ENCODE measurements at regions not wholly inside any gene's neighbourhood (a gene's known extent, or its start where the extent isn't known, plus 50 kb on each side); places are given as distances from the start of the nearest gene placed in this dataset.
A peak's percentile ranks its signal among the peaks of the same experiment; 100 is the strongest.

DNA sequence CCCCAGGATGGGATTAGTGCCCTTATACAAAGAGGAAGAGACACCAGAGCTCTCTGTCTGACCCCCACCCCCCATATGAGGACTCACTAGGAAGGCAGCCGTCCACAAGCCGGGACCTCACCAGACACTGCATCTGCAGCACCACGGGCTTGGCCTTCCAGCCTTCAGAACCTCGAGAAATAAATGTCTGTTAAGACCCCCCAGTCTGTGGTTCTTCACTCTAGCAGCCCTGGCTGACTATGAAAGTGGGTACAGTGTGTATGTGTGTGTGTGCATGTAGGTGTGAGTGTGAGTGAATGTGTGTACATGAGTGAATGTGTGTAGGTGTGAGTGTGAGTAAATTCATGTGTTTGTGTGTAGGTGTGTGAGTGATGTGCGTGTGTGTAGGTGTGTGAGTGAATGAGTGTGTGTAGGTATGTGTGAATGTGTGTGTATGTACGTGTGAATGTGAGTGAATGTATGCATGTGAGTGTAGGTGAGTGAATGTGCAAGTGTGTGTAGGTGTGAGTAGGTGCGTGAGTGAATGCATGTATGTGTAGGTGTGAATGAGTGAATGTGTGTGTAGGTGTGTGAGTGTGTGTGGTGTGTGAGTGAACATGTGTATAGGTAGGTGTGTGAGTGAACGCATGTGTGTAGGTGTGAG lies 201.6 kb upstream of the ZNF536 start (continued):
- TF ChIP-seq, protein P1, sequence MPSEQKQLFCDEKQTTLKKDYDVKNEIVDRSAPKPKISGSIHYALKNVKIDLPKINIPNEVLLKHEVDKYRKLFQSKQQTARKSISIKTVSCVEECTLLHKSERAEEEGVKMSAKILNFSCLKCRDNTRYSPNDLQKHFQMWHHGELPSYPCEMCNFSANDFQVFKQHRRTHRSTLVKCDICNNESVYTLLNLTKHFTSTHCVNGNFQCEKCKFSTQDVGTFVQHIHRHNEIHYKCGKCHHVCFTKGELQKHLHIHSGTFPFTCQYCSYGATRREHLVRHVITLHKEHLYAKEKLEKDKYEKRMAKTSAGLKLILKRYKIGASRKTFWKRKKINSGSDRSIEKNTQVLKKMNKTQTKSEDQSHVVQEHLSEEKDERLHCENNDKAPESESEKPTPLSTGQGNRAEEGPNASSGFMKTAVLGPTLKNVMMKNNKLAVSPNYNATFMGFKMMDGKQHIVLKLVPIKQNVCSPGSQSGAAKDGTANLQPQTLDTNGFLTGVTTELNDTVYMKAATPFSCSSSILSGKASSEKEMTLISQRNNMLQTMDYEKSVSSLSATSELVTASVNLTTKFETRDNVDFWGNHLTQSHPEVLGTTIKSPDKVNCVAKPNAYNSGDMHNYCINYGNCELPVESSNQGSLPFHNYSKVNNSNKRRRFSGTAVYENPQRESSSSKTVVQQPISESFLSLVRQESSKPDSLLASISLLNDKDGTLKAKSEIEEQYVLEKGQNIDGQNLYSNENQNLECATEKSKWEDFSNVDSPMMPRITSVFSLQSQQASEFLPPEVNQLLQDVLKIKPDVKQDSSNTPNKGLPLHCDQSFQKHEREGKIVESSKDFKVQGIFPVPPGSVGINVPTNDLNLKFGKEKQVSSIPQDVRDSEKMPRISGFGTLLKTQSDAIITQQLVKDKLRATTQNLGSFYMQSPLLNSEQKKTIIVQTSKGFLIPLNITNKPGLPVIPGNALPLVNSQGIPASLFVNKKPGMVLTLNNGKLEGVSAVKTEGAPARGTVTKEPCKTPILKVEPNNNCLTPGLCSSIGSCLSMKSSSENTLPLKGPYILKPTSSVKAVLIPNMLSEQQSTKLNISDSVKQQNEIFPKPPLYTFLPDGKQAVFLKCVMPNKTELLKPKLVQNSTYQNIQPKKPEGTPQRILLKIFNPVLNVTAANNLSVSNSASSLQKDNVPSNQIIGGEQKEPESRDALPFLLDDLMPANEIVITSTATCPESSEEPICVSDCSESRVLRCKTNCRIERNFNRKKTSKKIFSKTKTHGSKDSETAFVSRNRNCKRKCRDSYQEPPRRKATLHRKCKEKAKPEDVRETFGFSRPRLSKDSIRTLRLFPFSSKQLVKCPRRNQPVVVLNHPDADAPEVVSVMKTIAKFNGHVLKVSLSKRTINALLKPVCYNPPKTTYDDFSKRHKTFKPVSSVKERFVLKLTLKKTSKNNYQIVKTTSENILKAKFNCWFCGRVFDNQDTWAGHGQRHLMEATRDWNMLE (tag by site-specific recombination; conservative IDR thresholded peaks at IDR 0.05; ENCODE audit: low read depth) = no peak
- peak; percentile 85 for TF ChIP-seq ZNF548 (tag by site-specific recombination; IDR thresholded peaks at IDR 0.05)
- peak; percentile 87; the same call in 1 of the 2 replicates for TF ChIP-seq ZNF514 (tag by site-specific recombination; IDR thresholded peaks at IDR 0.05)
- TF ChIP-seq ZSCAN30 (tag by site-specific recombination; IDR thresholded peaks at IDR 0.05) = no peak
- no peak for TF ChIP-seq ZBTB1 (tag by site-specific recombination; IDR thresholded peaks at IDR 0.05)
- no peak for TF ChIP-seq ZNF571 (tag by site-specific recombination; IDR thresholded peaks at IDR 0.05)
- no peak for TF ChIP-seq ZNF366 (tag by site-specific recombination; conservative IDR thresholded peaks at IDR 0.05)
- no peak for TF ChIP-seq GFI1B (tag by site-specific recombination; IDR thresholded peaks at IDR 0.05)
- no peak for TF ChIP-seq ZNF121 (tag by site-specific recombination; IDR thresholded peaks at IDR 0.05)
- TF ChIP-seq ZNF112 (tag by site-specific recombination; IDR thresholded peaks at IDR 0.05) = 0 out of 2 replicates have a peak, but pooled peaks have one; percentile 13

DNA sequence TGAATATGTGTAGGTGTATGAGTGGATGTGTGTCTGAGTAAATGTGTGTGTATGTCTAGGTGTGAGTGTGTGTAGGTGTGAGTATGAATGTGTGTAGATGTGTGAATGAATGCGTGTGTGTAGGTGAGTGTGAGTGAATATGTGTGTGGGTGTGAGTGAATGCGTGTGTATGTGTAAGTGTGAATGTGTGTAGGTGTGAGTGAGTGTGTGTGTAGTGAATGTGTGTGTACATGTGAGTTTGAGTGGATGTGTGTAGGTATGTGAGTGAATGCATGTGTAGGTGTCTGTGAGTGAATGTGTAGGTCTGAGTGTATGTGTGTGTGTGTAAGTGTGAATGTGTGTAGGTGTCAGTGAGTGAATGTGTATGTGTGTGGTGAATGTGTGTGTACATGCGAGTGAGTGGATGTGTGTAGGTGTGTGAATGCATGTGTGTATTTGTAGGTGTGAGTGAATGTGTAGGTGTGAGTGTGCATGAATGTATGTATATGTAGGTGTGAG lies 201.0 kb upstream of the ZNF536 start:
- CTCF ChIA-PET = no interaction called here
- POLR2A ChIA-PET = no interaction called here
- H3K36me3 ChIP-seq (ENCODE audit: control insufficient read depth in 2 of 2, insufficient read depth in 1 of 2, low read length in 2 of 2) = no peaks in the 10 kb centered on the region; a peak in 1 of 3 replicates
- H3K9me3 ChIP-seq (ENCODE audit: control insufficient read depth, insufficient read depth, low read depth, low read length) = no peaks in the 10 kb centered on the region
- no peaks in the 10 kb centered on the region for H3K4me1 ChIP-seq (ENCODE audit: control insufficient read depth, insufficient read depth, low read length)
- no peak overlapping the region for H3K27ac ChIP-seq (ENCODE audit: extremely low read depth, low read depth, low read length)
- H3K4me3 ChIP-seq (ENCODE audit: low read depth, low read length) = no peak overlapping the region
- TF ChIP-seq ZNF394 (tag by site-specific recombination; IDR thresholded peaks at IDR 0.05; ENCODE audit: borderline replicate concordance) = no peak
- TF ChIP-seq ZNF701 (tag by site-specific recombination; IDR thresholded peaks at IDR 0.05) = 0 out of 2 replicates have a peak, but pooled peaks have one; percentile 80
- no peak for TF ChIP-seq OVOL3 (tag by site-specific recombination; IDR thresholded peaks at IDR 0.05)
- no peak for TF ChIP-seq ZNF510 (tag by site-specific recombination; IDR thresholded peaks at IDR 0.05; ENCODE audit: insufficient replicate concordance)
- no peak for TF ChIP-seq TCF7L2 (IDR thresholded peaks at IDR 0.05; ENCODE audit: borderline replicate concordance, low read depth, low read length)
- TF ChIP-seq, protein P2, sequence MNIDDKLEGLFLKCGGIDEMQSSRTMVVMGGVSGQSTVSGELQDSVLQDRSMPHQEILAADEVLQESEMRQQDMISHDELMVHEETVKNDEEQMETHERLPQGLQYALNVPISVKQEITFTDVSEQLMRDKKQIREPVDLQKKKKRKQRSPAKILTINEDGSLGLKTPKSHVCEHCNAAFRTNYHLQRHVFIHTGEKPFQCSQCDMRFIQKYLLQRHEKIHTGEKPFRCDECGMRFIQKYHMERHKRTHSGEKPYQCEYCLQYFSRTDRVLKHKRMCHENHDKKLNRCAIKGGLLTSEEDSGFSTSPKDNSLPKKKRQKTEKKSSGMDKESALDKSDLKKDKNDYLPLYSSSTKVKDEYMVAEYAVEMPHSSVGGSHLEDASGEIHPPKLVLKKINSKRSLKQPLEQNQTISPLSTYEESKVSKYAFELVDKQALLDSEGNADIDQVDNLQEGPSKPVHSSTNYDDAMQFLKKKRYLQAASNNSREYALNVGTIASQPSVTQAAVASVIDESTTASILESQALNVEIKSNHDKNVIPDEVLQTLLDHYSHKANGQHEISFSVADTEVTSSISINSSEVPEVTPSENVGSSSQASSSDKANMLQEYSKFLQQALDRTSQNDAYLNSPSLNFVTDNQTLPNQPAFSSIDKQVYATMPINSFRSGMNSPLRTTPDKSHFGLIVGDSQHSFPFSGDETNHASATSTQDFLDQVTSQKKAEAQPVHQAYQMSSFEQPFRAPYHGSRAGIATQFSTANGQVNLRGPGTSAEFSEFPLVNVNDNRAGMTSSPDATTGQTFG (tag by site-specific recombination; IDR thresholded peaks at IDR 0.05; ENCODE audit: borderline replicate concordance) = 0 out of 2 replicates have a peak, but pooled peaks have one; percentile 17
- TF ChIP-seq ZNF596 (tag by site-specific recombination; IDR thresholded peaks at IDR 0.05) = no peak
- TF ChIP-seq ZNF555 (tag by site-specific recombination; conservative IDR thresholded peaks at IDR 0.05) = no peak
- no peak for TF ChIP-seq WT1 (tag by site-specific recombination; IDR thresholded peaks at IDR 0.05)
- 0 out of 2 replicates have a peak, but pooled peaks have one; percentile 11 for TF ChIP-seq ZNF747 (tag by site-specific recombination; IDR thresholded peaks at IDR 0.05)
- 0 out of 2 replicates have a peak, but pooled peaks have one; percentile 15 for TF ChIP-seq ZNF791 (tag by site-specific recombination; IDR thresholded peaks at IDR 0.05)
- TF ChIP-seq SCRT1 (tag by site-specific recombination; IDR thresholded peaks at IDR 0.05; ENCODE audit: borderline replicate concordance) = no peak
- TF ChIP-seq ZNF140 (tag by site-specific recombination; IDR thresholded peaks at IDR 0.05) = no peak
- TF ChIP-seq ZNF76 (tag by site-specific recombination; IDR thresholded peaks at IDR 0.05; ENCODE audit: borderline replicate concordance, low read depth) = no peak
- TF ChIP-seq FEZF1 (tag by site-specific recombination; IDR thresholded peaks at IDR 0.05) = no peak
- peak; percentile 29 for TF ChIP-seq ZNF544 (tag by site-specific recombination; IDR thresholded peaks at IDR 0.05)
- TF ChIP-seq ZNF266 (tag by site-specific recombination; IDR thresholded peaks at IDR 0.05; ENCODE audit: low read depth) = no peak; the same call in 1 of the 2 replicates
